NT2/D1 (cell line): ENCODE measurements at regions not wholly inside any gene's neighbourhood (a gene's known extent, or its start where the extent isn't known, plus 50 kb on each side); places are given as distances from the start of the nearest gene placed in this dataset.

Experiments
- DNase-seq: peaks from one replicate; pipeline ENCODE4 v3.0.0-alpha.2; 2011; ENCODE audit warnings: low read depth, low spot score
- H3K27me3 ChIP-seq: 2 replicates; pipeline ENCODE4 v1.6.0; 2011; ENCODE audit warnings: mild to moderate bottlenecking; ENCODE audit not compliant: insufficient read length, insufficient read depth
- H3K36me3 ChIP-seq: 2 replicates; pipeline ENCODE4 v1.6.1; 2011; ENCODE audit warnings: mild to moderate bottlenecking, low read length, mixed read lengths; ENCODE audit not compliant: insufficient read depth, insufficient read length
- H3K4me1 ChIP-seq: 2 replicates; pipeline ENCODE4 v1.5.1; 2011; ENCODE audit not compliant: insufficient read depth, insufficient read length
- H3K4me3 ChIP-seq: 2 replicates; pipeline ENCODE4 v1.5.1; 2011; ENCODE audit warnings: low read depth; ENCODE audit not compliant: insufficient read length
- H3K9ac ChIP-seq: 2 replicates; pipeline ENCODE4 v1.6.0; 2011; ENCODE audit warnings: low read depth; ENCODE audit not compliant: insufficient read length
- H3K9me3 ChIP-seq: 2 replicates; pipeline ENCODE4 v1.5.1; 2011; ENCODE audit warnings: mild to moderate bottlenecking, low read length; ENCODE audit not compliant: insufficient read depth
- SUZ12 ChIP-seq: IDR thresholded peaks from 2 replicates; pipeline ENCODE4 v1.6.1; 2011; ENCODE audit not compliant: insufficient read length, insufficient read depth; ENCODE audit errors: extremely low read depth
- YY1 ChIP-seq: IDR thresholded peaks from 2 replicates; pipeline ENCODE4 v1.6.1; 2011; ENCODE audit not compliant: insufficient read length, insufficient read depth
- ZNF274 ChIP-seq: IDR thresholded peaks from 2 replicates; pipeline ENCODE4 v1.6.1; 2011; ENCODE audit warnings: mild to moderate bottlenecking, low read depth, low read length

DNA sequence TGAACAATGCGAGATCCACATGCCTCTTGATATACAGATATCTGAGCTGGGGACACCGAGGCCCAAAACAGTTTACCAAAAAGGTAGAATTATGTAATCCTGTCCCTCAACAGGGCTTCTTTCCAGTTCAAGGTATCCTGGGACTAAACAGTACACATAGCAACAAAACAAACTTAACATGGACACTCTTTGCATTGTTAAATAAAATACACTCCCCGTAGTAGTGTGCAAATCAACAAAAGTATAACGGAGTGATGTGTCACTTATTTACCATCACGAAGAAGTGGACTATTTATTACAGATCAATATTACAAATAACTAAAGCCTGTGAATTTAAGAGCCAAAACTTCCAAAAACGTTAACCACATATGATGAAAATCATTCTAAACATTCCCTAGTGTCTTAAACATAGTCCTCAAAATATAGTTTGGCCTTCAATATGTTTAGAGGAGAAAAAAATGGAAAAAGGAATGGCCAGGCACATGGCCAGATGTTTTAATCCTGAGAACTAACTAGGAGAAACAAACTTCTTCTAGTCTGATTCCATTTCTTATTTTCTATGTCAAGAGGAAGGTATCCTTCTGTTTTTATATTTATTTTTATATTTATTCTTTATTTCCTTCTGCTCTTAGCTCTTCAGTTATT, 377.5 kb downstream of the OSR1 start:
- DNase-seq: no peak
- H3K9ac ChIP-seq: no peak overlapping the region
- H3K36me3 ChIP-seq: no peaks in the 10 kb centered on the region
- no peaks in the 10 kb centered on the region for H3K9me3 ChIP-seq
- H3K4me3 ChIP-seq: no peak overlapping the region
- H3K27me3 ChIP-seq: no peaks in the 10 kb centered on the region
- H3K4me1 ChIP-seq: no peaks in the 10 kb centered on the region
- TF ChIP-seq ZNF274 (no peak), SUZ12 (no peak), YY1 (no peak)

DNA sequence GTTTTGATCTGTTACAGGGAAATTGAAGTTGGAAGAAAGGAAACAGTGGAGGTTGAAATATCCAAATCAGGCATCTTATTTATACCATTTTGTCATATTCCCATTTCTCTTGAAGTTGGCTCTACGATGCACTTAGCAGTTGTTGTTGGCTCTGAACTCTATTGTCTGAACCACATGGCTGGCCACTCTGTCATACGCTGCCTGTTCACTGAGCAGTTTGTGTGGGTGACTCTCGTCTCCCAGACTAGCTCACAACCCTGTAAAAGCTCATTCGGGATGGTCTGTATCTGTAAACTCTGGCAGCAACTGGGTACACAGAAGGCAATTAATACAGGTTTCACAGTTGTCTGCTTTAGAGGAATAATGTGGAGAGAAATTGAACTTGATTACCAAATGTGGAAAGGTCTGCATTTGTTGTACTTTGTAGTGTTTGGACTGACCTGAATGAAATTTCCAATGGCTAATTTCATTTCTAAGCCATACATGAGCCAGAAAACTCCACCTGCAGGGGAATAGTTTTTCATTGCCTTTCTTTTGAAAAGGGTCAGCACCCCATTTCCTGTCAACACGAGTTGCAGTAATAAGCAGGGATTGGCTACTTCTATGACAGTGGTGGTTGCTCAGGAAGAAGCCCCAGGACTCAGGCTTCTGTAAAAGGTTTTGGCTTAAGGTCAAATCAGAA, 378.2 kb downstream of the OSR1 start:
- TF ChIP-seq YY1: no peak
- TF ChIP-seq ZNF274: no peak
- TF ChIP-seq SUZ12: no peak
- Histone ChIP-seq H3K9me3 (no peaks in the 10 kb centered on the region), H3K36me3 (no peaks in the 10 kb centered on the region), H3K9ac (no peak overlapping the region), H3K27me3 (no peaks in the 10 kb centered on the region), H3K4me1 (no peaks in the 10 kb centered on the region), H3K4me3 (no peak overlapping the region)
- DNase-seq: no peak

DNA sequence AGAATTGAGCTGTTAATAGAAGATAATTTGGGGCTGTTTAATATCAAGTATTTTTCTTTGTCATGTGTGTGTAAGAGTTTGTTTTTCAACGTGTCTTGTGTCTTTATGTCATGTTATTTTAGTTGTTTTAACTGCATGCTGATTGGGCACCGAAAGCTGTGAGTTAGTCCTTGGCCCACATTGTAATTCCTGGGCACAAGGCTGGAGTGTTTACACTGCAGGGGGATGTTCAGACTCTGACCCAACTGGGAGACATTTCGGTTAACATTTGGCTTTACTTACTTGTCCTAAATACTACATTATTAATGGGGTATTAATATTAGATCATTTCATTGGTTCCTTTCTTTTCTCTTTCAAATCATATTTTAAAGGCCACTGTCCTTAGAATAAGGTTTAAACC, 381.0 kb downstream of the OSR1 start:
- TF ChIP-seq YY1: no peak
- no peak for TF ChIP-seq SUZ12
- TF ChIP-seq ZNF274: no peak
- Histone ChIP-seq H3K36me3 (no peaks in the 10 kb centered on the region), H3K27me3 (no peaks in the 10 kb centered on the region), H3K4me3 (no peak overlapping the region), H3K9me3 (no peaks in the 10 kb centered on the region), H3K4me1 (no peaks in the 10 kb centered on the region), H3K9ac (no peak overlapping the region)
- no peak for DNase-seq

DNA sequence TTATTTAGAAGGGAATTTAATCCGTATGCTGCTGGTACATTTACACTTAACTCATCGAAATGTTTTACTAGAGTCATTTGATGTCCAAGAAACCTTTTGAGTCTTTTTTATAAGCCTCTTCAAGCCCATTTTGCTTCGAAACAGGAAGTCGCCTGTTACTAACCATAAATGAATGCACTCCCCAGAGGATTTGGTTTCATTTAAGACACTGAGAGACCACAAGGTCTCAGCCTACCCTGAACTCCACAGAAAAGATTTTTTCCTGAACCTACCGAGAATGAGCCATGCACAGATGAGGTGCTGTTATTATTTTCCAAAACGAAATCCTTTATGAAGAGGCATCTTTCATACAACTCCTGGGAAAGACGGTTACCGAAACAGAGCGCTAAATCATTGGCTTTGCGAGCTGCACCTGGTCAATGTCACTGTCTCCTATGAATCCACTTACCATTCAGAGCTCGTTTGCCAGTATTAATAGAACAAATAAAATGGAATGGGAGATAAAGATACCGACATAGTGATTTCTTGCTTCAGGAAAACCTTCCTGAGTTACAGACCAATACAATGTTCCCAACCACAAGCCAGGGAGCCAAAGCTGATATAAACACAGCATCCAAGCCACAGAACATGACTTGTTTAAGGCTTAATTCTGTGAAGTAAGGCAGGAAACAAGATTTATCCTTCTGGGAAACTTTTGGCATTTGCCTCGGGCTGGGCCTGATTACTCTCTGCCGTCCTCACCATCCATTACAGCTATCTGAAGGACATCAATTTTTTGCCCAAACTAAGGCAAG, 382.1 kb downstream of the OSR1 start:
- H3K36me3 ChIP-seq: no peaks in the 10 kb centered on the region
- H3K4me1 ChIP-seq: no peaks in the 10 kb centered on the region
- no peaks in the 10 kb centered on the region for H3K9me3 ChIP-seq
- no peak for DNase-seq
- no peaks in the 10 kb centered on the region for H3K27me3 ChIP-seq
- no peak overlapping the region for H3K4me3 ChIP-seq
- TF ChIP-seq SUZ12: no peak
- no peak for TF ChIP-seq ZNF274
- no peak for TF ChIP-seq YY1
- H3K9ac ChIP-seq: no peak overlapping the region

DNA sequence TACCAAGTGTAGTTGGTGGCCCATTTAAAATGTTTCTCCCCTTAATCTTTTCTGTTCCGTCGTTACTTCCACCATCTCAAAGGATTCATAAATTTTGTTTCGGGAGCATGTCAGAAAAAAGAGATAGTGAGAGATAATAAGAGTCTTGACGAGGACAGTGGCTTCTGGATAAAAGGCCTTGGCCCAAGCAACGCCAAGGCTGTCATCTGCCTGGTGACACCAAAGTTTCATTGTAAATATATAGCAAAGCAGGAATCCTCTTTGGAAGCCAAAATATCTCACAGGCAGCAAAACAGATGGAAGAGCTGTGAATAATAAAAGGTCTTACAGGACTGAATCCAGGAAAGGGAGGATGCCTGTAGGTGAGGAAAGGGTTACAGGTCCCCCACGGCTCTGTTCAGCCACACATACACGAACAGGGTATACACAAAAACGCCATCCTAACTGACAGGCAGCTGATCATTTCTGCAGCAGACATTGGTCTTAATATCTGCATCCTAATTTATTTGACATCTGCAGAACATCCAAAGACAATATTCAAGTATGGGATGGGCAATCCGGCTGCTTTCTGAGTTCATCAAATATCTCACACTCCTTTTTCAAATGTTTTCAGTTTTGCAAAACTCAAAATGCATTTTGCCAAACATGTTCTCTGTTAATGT, 382.8 kb downstream of the OSR1 start:
- no peaks in the 10 kb centered on the region for H3K9me3 ChIP-seq
- H3K9ac ChIP-seq: no peak overlapping the region
- TF ChIP-seq SUZ12 (no peak), ZNF274 (no peak), YY1 (no peak)
- no peaks in the 10 kb centered on the region for H3K36me3 ChIP-seq
- H3K4me3 ChIP-seq: no peak overlapping the region
- H3K4me1 ChIP-seq: no peaks in the 10 kb centered on the region
- no peaks in the 10 kb centered on the region for H3K27me3 ChIP-seq
- no peak for DNase-seq

DNA sequence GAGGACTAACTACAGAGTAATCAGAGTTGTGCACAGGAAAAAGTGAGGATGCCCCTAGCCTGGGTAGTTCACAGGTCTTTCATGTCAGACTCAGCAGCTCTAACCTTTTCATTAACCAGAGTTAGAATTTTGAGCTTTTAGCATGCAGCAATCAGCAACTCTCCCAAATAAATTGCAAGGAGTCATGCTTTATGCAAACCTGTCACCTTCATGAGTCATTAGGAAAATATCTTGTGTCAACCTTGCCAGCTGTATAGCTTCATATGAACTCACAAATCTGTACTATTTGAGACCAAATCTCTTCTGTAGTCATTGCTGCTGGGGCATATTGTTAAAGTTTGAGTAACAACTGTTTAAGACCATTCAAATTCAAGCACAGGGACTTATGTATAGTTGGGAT, 382.3 kb upstream of the NT5C1B start:
- DNase-seq: no peak
- Histone ChIP-seq H3K4me1 (no peaks in the 10 kb centered on the region), H3K27me3 (no peaks in the 10 kb centered on the region), H3K9me3 (no peaks in the 10 kb centered on the region), H3K36me3 (no peaks in the 10 kb centered on the region), H3K4me3 (no peak overlapping the region), H3K9ac (no peak overlapping the region)
- TF ChIP-seq SUZ12 (no peak), ZNF274 (no peak), YY1 (no peak)

DNA sequence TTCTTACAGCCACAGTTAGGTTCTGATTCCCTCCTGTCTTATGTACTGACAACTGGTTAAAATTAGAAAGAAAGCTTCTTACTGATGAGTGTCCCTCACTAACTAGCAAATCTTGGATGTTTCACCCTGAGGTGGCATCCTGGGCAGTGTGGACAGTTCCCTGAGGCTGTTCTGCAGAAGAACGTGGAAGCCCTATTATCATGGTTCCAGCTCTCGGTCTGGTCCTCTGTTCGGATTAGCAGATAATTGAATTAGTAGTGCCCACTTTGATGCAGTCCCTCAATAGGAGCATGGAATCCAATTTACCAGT, 381.7 kb upstream of the NT5C1B start:
- Histone ChIP-seq H3K9me3 (no peaks in the 10 kb centered on the region), H3K4me3 (no peak overlapping the region), H3K9ac (no peak overlapping the region), H3K36me3 (no peaks in the 10 kb centered on the region), H3K27me3 (no peaks in the 10 kb centered on the region), H3K4me1 (no peaks in the 10 kb centered on the region)
- no peak for DNase-seq
- TF ChIP-seq YY1: no peak
- no peak for TF ChIP-seq ZNF274
- TF ChIP-seq SUZ12: no peak
